Thoracic aorta (tissue), 2 donors: ENCODE measurements at regions not wholly inside any gene's neighbourhood (a gene's known extent, or its start where the extent isn't known, plus 50 kb on each side); places are given as distances from the start of the nearest gene placed in this dataset.

Experiments used
- ATAC-seq: fragments of 150-250 bp; one replicate; pipeline ENCODE4 v1.8.0; 2017; ENCODE audit warnings: low read depth; ENCODE audit not compliant: insufficient number of reproducible peaks, low FRiP score
- DNase-seq: peaks from one replicate; pipeline ENCODE4 v3.0.0-alpha.2; 2020; ENCODE audit warnings: low spot score
- H3K27ac ChIP-seq, 2 donors: fragments of 200-600 bp; sonication (generic); 1 replicate in 1 of 2; 2 replicates in 1 of 2; pipeline ENCODE4 v1.5.1; 2016; ENCODE audit warnings: mild to moderate bottlenecking in 2 of 2, moderate library complexity in 2 of 2
- H3K27me3 ChIP-seq: fragments of 200-600 bp; sonication (generic); replicated peaks from 2 replicates; pipeline ENCODE4 v1.6.0; 2016; ENCODE audit warnings: mild to moderate bottlenecking; ENCODE audit not compliant: insufficient read depth
- H3K36me3 ChIP-seq: fragments of 200-600 bp; sonication (generic); one replicate; pipeline ENCODE4 v1.5.1; 2016
- H3K4me1 ChIP-seq, 2 donors: fragments of 200-600 bp; sonication (generic); 1 replicate in 1 of 2; 2 replicates in 1 of 2; pipeline versions ENCODE4 v1.5.1 to v1.6.0; 2016; ENCODE audit warnings: low read depth in 2 of 2, mild to moderate bottlenecking in 1 of 2; ENCODE audit not compliant: control insufficient read depth in 1 of 2
- H3K4me3 ChIP-seq: fragments of 200-600 bp; sonication (generic); 2 replicates; pipeline ENCODE4 v1.5.1; 2016; ENCODE audit warnings: mild to moderate bottlenecking
- H3K9me3 ChIP-seq: fragments of 200-600 bp; sonication (generic); 2 replicates; pipeline ENCODE4 v1.5.1; 2016
- TF ChIP-seq, protein P1 (sequence below): fragments of 200-600 bp; sonication (generic); IDR thresholded peaks from one replicate; pipeline ENCODE4 v1.5.1; 2019; ENCODE audit warnings: antibody characterized with exemption

- Histone ChIP-seq H3K9me3 (no peaks in the 10 kb centered on the region), H3K27ac (no peak overlapping the region), H3K27me3 (no peaks in the 10 kb centered on the region), H3K4me1 (peaks cover 0 to 5% of the 10 kb centered on the region in 2 donors), H3K4me3 (no peak overlapping the region), H3K36me3 (no peaks in the 10 kb centered on the region)
- no peak for DNase-seq
- ATAC-seq, result no peak
- TF ChIP-seq, protein P1, sequence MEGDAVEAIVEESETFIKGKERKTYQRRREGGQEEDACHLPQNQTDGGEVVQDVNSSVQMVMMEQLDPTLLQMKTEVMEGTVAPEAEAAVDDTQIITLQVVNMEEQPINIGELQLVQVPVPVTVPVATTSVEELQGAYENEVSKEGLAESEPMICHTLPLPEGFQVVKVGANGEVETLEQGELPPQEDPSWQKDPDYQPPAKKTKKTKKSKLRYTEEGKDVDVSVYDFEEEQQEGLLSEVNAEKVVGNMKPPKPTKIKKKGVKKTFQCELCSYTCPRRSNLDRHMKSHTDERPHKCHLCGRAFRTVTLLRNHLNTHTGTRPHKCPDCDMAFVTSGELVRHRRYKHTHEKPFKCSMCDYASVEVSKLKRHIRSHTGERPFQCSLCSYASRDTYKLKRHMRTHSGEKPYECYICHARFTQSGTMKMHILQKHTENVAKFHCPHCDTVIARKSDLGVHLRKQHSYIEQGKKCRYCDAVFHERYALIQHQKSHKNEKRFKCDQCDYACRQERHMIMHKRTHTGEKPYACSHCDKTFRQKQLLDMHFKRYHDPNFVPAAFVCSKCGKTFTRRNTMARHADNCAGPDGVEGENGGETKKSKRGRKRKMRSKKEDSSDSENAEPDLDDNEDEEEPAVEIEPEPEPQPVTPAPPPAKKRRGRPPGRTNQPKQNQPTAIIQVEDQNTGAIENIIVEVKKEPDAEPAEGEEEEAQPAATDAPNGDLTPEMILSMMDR, result no peak
Observed at GRCh38 chr2:133818661-133819060, 250.4 kb upstream of the NCKAP5 start.

- Histone ChIP-seq H3K4me1 (peaks cover 0 to 5% of the 10 kb centered on the region in 2 donors), H3K36me3 (no peaks in the 10 kb centered on the region), H3K27me3 (no peaks in the 10 kb centered on the region), H3K27ac (no peak overlapping the region), H3K4me3 (no peak overlapping the region), H3K9me3 (no peaks in the 10 kb centered on the region)
- DNase-seq, result no peak
- no peak for ATAC-seq
- TF ChIP-seq, protein P1, result no peak
Observed at GRCh38 chr2:133819906-133820305, 251.6 kb upstream of the NCKAP5 start.

GRCh38 chr2:133821107-133821760 is 253.0 kb upstream of the NCKAP5 start:
- Histone ChIP-seq H3K4me1 (peaks cover 0 to 5% of the 10 kb centered on the region in 2 donors), H3K27me3 (no peaks in the 10 kb centered on the region), H3K9me3 (no peaks in the 10 kb centered on the region), H3K36me3 (no peaks in the 10 kb centered on the region), H3K27ac (no peak overlapping the region), H3K4me3 (no peak overlapping the region)
- TF ChIP-seq, protein P1, result no peak
- no peak for ATAC-seq
- no peak for DNase-seq

GRCh38 chr2:133822517-133823225 is 254.4 kb upstream of the NCKAP5 start:
- no peak for DNase-seq
- no peaks in the 10 kb centered on the region for H3K27me3 ChIP-seq

GRCh38 chr2:133823226-133823550 is 254.9 kb upstream of the NCKAP5 start:
- Histone ChIP-seq H3K4me3 (no peak overlapping the region), H3K36me3 (no peaks in the 10 kb centered on the region), H3K27ac (no peak overlapping the region), H3K4me1 (peaks cover 0 to 5% of the 10 kb centered on the region in 2 donors), H3K9me3 (no peaks in the 10 kb centered on the region), H3K27me3 (no peaks in the 10 kb centered on the region)
- ATAC-seq, result no peak
- TF ChIP-seq, protein P1, result no peak
- DNase-seq, result no peak

More at GRCh38 chr2:133822517-133823225, 254.4 kb upstream of the NCKAP5 start:
- Histone ChIP-seq H3K4me3 (no peak overlapping the region), H3K36me3 (no peaks in the 10 kb centered on the region), H3K4me1 (peaks cover 0 to 5% of the 10 kb centered on the region in 2 donors), H3K27ac (no peak overlapping the region), H3K9me3 (no peaks in the 10 kb centered on the region)
- ATAC-seq, result no peak
- TF ChIP-seq, protein P1, result no peak
